A549 (cell line): ENCODE measurements at regions not wholly inside any gene's neighbourhood (a gene's known extent, or its start where the extent isn't known, plus 50 kb on each side); places are given as distances from the start of the nearest gene placed in this dataset.

Source experiments
- CHD2 ChIP-seq: fragments of 150-350 bp; IDR thresholded peaks from 2 replicates; pipeline ENCODE4 v1.6.1; 2014; ENCODE audit warnings: low read length; ENCODE audit not compliant: partially characterized antibody
- POLR2AphosphoS2 ChIP-seq: conservative IDR thresholded peaks from 2 replicates; pipeline ENCODE4 v1.6.1; 2012; ENCODE audit warnings: low read length, improper control_type of control experiment, inconsistent platforms
- RFX5 ChIP-seq: fragments of 450-650 bp; IDR thresholded peaks from 2 replicates; pipeline ENCODE4 v1.7.1; 2014; ENCODE audit warnings: antibody characterized with exemption, mild to moderate bottlenecking, moderate library complexity
- TF ChIP-seq, protein P1 (sequence below): fragments of >200 bp; sonication (Bioruptor Twin); formaldehyde crosslinking; IDR thresholded peaks from 3 replicates; pipeline ENCODE4 v1.5.1; 2016
- TF ChIP-seq, protein P2 (sequence below): fragments of 450-650 bp; IDR thresholded peaks from 2 replicates; pipeline ENCODE4 v1.6.1; 2014; ENCODE audit warnings: antibody characterized with exemption

DNA sequence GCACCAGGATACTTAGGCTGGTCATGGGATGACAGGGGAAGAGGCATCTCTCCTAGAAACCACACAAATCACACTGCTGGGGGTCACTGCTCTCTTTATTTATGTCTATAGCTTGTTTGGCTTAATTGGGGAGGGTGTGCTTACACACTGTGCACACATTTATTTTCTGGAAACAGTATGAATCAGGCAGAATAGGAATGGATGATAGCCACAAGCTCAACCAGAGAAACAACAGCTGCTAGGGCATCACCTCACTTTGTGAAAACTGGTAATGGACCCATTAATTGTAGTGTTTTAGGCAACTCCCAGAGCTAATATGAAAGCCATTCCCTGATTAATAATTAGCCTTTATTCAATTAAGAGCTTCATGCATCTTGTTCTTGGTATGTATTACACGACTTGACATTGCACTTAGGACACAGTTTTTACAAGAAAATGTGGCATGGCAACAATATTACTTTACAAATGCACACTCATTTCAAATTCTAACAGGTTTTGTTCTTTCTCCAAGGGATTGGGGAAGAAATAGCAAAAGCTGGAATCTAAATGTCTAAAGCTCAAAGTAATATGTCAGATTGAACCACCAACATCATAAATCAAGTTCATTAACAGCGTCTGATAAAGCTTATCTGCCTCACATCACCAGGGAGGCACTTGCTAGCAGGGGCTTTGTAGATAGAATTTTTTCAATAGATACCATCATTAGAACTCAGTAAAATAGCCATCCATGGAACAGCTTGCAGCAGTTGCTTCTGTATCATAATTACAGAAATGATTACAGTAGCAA, 361.9 kb upstream of the FSHR start:
- TF ChIP-seq POLR2AphosphoS2 (no peak), CHD2 (no peak), RFX5 (no peak)
- TF ChIP-seq, protein P1, sequence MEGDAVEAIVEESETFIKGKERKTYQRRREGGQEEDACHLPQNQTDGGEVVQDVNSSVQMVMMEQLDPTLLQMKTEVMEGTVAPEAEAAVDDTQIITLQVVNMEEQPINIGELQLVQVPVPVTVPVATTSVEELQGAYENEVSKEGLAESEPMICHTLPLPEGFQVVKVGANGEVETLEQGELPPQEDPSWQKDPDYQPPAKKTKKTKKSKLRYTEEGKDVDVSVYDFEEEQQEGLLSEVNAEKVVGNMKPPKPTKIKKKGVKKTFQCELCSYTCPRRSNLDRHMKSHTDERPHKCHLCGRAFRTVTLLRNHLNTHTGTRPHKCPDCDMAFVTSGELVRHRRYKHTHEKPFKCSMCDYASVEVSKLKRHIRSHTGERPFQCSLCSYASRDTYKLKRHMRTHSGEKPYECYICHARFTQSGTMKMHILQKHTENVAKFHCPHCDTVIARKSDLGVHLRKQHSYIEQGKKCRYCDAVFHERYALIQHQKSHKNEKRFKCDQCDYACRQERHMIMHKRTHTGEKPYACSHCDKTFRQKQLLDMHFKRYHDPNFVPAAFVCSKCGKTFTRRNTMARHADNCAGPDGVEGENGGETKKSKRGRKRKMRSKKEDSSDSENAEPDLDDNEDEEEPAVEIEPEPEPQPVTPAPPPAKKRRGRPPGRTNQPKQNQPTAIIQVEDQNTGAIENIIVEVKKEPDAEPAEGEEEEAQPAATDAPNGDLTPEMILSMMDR = no peak
- TF ChIP-seq, protein P2, sequence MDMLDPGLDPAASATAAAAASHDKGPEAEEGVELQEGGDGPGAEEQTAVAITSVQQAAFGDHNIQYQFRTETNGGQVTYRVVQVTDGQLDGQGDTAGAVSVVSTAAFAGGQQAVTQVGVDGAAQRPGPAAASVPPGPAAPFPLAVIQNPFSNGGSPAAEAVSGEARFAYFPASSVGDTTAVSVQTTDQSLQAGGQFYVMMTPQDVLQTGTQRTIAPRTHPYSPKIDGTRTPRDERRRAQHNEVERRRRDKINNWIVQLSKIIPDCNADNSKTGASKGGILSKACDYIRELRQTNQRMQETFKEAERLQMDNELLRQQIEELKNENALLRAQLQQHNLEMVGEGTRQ = no peak
